HG03571 (cell line): ENCODE measurements at regions not wholly inside any gene's neighbourhood (a gene's known extent, or its start where the extent isn't known, plus 50 kb on each side); places are given as distances from the start of the nearest gene placed in this dataset.

Source experiments
- ATAC-seq: cut with Tn5 transposase; IDR thresholded peaks from one replicate; pipeline ENCODE4 v1.9.1; 2021; ENCODE audit not compliant: unreplicated experiment

DNA sequence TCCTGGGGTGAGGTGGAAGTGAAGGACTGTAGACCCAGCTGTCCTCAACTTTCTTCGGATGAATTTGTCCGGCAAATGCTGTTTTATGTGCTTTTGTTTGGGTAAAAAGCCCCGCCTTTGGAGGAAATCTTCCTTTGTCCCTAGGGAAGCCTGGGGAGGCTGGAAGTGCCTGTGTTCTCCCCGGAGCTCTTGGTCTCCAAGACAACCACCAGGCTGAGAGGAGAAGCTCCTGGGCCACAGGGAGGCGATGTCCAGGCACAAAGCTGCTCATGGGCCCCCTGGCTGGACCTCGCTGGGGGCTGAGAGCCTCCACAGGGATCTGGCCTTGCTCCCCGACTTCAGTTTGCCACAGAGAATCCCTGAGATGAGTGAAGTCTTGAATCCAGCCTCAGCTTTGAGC, 293.1 kb upstream of the N4BP1 start:
- ATAC-seq: no peak

DNA sequence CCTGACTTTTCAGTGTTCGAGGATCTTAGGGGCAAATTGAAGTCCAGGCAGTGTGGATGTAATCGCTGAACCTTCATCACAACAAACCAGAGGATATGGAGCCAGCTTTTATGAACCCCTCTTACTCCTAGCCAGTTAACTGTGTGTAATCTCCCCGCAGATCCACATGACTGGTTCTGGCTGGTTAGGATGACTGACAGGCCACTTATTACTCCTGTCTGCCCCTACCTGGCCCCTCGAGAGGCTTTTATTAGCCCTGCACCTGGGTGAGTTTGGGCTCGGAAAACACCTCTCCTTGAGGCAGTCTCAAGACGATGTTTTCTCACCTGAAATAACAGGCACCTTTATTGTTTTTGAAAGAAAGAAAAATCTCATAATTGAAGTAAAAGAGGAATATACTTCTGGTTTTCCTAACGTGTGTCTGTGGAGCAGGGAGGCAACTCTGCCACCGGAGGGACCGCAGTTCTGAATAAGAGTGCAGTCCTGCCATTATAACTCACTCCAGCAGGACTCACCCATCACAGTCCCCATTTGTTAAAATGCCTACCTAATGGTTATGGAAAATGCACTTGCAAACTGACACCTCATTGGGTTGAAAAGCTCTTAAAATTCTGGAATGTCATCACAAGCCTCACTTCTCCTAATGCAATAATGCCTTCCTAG, 291.9 kb upstream of the N4BP1 start:
- ATAC-seq: no peak

DNA sequence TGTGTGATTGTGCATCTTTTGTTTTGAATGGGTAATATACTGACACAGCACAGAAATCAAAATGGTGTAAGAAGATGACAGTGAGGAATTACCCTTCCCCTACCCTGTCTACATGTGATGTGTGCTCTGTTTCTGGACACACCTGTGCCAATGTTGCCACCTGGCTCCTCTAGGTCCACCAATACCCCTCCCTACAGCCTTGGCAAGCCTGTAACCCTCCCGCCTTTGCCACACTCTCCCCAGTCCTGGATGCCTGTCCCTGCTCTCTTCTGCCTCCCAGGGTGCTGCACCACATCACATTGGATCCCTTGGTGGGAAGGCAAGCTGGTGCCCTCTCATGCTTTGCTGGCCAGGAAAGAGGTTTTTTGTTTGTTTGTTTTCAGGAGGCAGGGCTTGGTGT, 289.5 kb upstream of the N4BP1 start:
- no peak for ATAC-seq

DNA sequence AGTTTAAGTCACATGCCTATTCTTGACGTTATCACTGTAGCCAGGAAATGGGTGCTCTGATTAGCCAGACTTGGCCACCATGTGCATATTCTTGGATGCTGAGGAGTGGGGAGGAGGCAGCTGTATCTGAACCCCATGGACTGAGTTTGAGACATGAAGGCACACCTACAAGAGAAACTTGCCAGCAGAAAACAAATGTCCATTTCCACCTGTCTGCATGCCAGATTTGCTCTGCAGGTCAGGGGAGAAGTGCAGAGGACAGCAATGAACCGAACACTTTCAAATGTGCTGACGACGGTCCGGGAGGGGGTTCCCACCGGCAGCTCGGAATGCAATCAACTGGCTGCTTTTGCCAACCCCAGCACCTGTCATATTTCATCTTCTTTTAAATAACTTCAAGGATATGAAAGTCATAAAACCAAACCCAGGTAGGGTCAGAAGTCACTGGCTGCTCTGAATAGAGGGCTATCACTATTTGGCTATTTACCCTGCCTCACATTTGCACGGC, 287.8 kb upstream of the N4BP1 start:
- no peak for ATAC-seq

DNA sequence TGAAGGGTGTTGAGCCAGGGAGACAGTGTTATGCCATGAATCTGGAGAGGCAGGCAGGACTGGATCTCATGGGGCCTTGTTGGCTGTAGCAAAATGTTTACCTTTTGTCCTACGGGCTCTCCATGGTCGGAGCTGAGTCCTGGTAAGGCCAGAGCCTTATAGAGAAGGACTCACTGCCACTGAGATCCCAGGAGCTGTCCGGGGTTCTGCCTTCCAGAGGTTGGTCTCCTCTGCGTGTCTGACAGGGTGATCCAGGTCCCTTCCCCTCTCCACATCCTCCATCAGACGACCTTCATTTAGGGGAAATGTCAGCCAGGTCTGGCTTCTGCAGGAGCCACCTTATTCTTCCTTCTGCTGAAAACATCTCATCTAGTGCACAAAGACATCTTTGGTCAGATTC, 285.2 kb upstream of the N4BP1 start:
- ATAC-seq: no peak

DNA sequence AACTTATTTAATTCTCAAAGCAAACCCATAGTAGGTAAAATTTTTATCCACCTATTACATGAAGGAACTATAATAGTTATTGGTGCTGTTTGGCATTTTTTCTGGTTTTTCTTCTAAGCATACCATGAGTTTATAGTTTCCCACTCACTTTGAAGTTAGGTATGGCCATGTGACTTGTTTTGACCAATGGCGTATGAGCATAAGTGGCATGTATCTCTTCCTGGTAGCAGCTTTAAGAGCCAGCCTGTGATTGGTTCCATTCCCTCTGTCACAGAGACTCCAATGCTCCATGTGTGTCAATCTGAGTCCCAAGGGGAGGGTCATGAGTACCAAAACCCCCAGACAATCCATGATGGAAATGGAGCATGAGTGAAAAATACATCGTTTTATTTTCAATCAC, 282.9 kb upstream of the N4BP1 start:
- ATAC-seq: no peak

DNA sequence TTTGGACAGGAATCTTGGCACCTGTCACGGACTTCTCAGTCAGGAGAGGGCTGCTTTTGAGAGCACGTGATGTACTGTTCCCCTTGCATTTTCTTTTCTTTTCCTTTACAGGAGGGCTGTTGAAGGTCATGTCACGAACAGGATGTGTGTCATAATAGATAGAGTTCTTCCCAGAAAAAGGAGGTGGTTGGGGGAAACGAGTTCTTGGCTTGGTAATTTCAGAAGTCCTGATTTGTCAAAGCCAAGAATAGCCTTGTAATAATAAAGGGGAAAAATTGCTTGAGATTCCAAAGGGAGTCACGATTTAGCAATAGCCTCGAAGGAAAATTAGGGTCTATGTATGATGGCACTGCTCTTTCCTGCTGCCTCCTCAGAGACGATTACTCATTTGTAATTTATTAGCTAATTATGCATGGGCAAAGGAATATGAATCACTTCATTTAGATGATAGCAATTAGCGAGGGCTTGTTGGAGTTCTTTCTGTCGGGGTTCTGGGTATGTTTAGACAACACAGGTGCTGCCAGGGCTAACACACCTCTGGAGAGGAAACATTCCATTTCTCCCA, 277.7 kb upstream of the N4BP1 start:
- ATAC-seq: no peak

DNA sequence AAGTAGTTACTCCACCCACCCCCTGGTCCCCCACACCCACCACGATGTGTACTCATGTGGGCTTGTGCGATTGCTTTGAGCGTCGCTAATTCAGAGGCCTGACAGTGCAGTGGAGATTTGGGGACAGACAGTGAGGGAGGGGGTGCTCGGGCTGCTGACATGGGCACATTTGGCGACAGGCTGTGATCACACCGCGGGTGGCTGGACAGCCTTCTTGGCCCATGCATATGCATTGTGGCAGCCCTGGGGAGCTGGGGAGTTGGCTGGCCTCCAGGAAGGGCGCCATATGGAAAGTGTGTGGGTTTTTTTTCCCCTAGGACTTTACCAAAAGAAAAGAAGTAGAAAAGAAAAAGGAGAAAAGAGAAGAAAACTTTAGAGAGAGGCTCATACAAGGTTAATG, 275.5 kb upstream of the N4BP1 start:
- ATAC-seq: no peak

DNA sequence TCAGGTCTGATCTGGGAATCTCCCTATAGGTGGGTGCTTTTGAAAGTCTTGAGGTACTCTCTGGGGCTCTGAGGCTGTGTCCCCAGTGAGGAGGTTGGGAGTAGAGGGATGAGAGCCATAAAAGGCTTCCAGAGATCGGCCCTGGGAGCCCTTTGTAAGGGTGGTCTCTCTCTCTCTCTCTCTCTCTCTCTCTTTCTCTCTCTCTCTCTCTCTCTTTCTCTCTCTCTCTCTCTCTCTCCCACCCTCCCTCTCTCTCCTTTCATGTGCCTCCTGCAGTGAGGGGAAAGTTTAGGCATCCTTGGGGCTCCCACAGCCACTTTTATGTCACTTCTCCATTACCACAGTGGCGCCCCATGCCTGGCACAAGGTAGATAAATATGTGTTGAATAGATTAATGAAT, 271.3 kb upstream of the N4BP1 start:
- ATAC-seq: no peak

DNA sequence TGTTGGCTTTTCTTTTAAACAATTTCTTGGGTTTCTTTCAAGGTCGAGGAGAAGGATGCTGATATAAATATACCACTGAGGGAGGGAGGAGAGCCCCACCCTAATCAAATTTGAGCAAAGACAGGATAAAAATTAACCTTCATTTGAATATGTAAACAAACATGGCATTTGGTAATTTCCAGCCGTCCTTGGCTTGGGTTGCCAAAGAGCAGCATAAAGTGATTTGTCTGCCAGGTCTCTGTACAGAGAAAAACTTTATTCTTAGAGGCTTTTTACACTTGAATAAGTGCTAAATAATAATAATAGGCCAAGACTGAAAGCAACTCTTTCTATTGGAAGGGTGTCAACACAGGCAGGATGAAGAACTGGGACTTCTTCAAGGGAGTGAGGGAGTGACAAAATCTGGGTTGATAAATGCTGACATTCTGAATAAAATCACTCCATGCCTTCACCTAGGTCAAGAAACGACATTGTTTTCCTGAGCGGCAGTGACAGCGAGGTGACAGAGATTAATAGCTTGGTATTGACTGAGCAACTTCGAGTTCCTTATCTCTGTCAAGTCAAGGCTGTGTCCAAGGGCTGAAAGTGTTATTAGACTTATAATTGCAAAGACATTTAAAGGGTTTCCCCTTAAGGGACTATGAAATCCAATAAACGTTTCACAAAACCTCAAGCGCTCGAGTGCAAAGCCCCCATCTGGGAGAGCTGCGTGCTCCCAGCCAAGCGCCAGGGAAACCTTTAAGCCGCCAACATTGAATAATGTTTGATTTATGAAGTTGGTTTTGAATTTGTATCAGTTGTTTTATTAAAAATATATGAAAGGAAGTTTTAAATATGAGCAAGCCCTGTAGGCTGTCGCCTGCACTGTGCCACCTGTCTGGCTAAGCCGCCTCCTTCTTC, 269.5 kb upstream of the N4BP1 start:
- no peak for ATAC-seq

DNA sequence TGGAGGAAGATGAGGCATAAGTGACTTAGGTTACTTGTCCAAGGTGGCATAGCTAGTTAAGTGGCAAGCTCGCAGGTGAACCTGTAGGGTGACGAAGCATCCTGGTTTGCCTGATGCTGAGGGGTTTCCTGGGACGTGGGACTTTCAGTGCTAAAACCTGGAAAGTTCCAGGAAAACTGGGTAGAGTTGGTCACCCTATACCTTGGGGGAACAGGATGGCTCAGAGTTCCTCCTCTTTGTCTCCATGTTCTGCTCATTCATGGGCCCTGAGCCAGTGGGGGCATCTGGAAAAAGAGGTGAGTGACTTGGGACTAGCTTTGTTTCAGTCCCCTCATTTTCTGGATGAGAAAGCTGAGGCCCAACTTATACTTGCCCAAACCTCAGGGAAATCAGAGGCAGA, 268.0 kb upstream of the N4BP1 start:
- no peak for ATAC-seq

DNA sequence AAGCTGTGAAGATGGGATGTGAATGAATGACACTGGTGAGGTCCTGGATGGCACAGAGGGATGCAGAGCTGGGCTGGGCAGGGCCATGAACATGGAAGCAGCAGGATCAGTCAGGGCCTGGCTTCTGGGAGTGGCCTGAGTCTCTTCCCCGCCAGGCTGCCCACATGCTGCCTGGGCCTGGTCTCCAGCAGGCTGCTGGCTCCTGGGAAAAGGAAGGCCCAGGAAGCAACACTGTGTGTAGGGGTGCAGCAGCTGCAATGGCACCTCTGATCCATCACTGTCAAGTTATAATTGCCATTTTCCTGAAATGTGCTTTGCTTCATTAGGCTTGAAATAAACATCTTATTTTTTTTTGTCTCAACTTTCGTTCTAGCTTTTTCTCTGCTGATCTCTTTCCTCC, 260.2 kb upstream of the N4BP1 start:
- no peak for ATAC-seq

DNA sequence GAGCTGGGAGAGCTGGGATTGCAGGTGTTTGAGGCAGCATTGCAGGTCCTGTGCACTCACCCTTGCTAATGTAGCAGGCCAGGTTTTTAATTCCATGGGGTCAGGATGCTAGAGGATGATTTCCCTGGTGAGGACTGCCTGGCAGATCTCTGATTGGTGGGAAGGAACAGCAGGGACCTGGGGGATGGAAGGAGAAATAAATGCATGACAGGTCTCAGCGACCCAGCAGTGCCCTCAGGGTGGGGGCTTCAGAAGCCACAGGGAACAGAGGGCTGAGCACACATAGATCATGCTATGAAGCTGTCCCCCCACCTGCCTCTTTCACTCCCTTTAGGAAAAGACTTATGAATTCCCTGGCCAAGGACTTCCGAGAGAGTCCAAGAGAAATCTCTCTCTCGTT, 255.5 kb upstream of the N4BP1 start:
- ATAC-seq: no peak

DNA sequence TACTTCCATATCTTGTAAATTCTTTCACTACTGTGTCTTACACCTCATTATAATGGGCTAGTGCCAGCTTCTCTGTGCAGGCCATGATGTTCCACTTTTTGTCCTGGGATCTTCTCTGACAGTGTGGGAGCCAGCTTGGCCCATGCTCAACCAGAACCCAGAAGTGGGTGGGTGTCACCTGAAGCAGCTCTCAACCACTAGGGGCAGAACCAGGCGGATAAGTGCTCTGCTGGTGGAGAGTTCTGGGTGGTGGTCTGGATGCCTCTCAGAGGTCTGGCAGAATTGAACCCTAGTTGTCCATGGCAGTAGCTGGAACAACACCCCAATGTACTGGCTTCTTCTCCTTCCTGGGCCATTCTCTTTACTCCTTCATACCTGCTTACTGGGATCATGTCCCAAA, 254.1 kb upstream of the N4BP1 start:
- no peak for ATAC-seq

DNA sequence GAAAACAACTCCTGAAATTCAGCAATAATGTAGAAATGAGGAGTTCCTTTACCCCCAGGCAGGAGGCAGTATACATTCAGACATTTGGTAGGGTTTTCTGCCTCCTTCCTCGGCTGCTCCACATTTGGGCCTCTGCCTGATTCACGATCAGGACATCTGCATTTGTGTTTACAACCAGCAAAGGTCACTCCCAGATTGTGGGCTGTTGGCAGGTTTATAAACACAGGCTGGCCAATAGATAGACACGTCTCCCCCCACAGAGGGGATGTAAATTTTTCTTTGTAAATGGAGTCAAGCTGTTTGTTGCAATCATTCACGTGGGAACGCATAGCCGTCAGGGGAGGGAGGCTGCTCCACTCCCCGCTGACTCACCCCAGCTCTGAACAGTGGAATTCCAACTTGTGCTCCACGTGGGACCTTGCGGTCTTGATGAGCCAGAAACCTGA, 252.1 kb upstream of the N4BP1 start:
- ATAC-seq: no peak

DNA sequence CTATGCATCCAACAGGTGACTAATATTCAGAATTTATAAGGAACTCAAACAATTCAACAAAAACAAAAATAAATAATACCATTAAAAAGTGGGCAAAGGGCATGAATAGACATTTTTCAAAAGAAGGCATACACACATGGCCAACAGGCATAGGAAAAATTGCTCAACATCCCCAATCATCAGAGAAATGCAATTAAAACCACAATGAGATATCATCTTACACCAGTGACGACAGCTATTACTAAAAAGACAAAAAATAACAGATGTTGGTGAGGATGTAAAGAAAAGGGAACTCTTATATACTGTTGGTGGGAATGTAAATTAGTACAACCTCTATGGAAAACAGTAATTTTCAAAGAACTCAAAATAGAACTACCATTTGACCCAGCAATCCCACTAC, 250.4 kb upstream of the N4BP1 start:
- no peak for ATAC-seq

DNA sequence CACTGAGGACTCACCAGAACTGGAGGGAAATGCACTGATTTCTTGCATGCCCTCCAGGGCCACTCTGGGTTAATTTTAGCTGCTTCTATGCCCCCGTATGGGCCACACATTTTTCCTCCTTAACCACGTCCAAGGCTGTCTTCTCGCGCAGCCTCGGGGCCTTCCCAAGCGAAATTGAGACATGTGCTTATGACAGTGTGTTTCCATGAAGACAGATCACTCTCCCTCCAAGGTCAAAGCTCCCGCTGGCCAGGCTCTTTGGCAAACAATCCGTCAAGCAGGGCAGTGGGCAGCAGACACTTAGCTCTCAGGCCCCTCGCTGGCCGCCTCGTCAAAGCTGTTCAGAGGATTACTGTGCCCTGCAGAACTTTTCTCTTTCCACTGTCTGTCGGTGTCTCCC, 243.0 kb upstream of the N4BP1 start:
- ATAC-seq: no peak

DNA sequence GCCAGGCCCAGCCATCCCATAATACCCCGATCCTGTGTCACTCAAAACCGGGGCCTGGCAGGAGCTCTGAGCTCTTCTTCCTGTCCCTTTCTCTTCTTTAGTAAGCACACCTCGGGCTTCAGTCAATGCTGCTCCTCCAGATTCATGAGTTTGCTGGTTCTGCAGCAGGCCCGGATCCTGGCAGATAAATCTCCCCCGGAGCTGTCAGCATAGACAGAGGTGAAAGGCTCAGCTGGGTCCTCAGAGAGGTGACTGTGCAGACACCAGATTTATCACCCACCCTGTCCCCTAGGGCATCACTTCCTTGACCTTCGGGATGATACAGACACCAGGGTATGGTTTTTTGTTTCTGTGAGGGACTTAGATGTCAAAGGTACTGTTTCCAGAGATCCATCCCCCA, 242.5 kb upstream of the N4BP1 start:
- no peak for ATAC-seq

DNA sequence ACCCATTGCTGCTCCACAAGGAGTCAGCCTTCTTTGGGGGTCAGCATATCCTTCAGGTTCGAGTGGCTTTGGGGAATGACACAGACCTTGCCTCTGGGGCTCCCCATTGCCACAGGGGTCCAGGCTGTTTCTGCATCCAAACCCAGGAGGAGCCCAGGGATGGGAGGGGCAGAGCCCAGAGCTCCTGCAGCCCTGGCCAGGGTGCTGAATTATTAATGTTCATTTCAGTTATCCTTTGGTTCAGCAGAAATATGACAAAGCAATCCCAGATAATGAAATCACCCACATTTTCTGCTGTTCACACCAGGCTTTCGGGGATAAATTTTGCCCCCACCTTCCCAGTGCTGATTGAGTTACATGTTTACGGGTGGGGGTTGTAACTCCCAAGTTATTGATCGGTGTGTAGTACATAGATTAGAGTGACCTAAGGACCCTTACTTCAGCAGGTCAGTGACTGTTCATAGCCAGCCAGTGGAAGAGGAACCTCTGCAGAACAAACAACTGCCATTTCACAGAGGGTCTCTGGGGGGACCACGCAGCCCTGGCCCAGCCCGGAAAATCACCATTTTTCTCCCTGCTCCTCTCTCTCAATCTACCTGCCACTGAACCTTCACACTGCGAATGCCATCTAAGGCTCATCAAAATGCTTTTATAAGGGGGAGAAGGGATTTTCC, 240.3 kb upstream of the N4BP1 start:
- no peak for ATAC-seq

DNA sequence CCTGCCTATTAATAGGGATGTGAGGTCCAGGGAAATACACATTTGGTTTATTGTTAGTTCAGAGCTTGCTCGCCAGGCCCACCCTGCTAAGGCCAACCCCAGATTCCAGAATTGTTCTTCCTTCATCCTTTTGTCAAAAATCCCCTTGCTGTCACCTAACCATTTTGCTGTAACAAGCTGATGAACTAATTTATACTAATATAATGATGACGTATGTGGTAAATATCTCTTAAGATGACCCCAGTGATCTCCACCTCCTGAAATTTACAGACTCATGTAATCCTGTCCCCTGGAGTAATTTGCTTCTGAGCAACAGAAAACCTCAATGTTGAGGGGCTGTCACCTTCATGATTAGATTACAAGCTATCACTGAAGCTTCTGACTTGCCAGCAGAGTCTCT, 236.3 kb upstream of the N4BP1 start:
- no peak for ATAC-seq

DNA sequence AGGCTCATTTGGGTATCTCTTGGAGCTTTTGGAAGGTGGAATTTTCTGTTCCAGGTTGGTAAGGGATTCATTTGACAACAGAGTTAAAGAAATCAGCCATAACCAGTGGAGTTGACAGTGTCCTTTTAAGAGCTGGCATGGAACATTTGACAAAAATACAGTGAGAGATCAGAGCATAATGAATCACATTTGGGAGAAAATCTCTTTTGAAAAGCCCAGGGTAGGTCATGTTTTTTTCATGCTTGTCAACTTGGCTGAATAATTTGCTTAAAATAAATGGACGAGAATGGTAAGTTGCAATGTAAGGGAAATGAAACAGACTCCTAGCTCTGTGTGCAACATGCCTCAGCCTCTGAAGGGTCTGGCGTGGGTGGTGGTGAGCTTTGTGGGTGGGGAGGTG, 235.3 kb upstream of the N4BP1 start:
- ATAC-seq: no peak

DNA sequence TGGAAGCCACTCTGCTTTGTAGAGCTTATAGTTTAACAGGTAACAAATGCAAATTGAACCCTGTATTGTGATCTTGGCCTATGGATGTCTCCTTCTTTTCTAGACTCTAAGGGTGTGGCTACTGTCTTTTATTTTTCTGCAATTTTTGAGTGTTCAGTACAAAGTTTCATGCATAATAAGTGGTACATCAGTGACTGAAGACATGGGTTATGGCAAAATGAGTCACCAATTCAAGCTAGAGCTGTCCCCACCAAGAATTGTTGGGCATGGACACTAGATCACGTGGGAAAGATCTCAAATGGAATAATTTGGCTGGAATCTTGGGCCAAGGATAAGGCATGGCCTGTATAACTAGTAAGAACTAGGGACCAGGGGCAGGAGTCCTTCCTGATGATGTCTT, 228.4 kb upstream of the N4BP1 start:
- no peak for ATAC-seq
